KMS-11 (cell line): ENCODE measurements at regions not wholly inside any gene's neighbourhood (a gene's known extent, or its start where the extent isn't known, plus 50 kb on each side); places are given as distances from the start of the nearest gene placed in this dataset.

Experiments used
- H2AFZ ChIP-seq: fragments of 200-600 bp; sonication (generic); 2 replicates; pipeline ENCODE4 v1.6.1; 2016; ENCODE audit warnings: antibody characterized with exemption, mixed run types, low read depth
- H3K27ac ChIP-seq: fragments of 200-600 bp; sonication (generic); 2 replicates; pipeline ENCODE4 v1.6.1; 2016; ENCODE audit warnings: mild to moderate bottlenecking, mixed run types
- H3K27me3 ChIP-seq: fragments of 200-600 bp; sonication (generic); 2 replicates; pipeline ENCODE4 v1.6.1; 2017; ENCODE audit warnings: mild to moderate bottlenecking, low read depth, mixed run types, moderate library complexity; ENCODE audit not compliant: insufficient read depth
- H3K36me3 ChIP-seq: fragments of 200-600 bp; sonication (generic); 2 replicates; pipeline ENCODE4 v1.6.1; 2017; ENCODE audit warnings: mild to moderate bottlenecking, mixed run types; ENCODE audit not compliant: insufficient read depth
- H3K4me1 ChIP-seq: fragments of 200-600 bp; sonication (generic); 2 replicates; pipeline ENCODE4 v1.6.1; 2016; ENCODE audit warnings: mild to moderate bottlenecking, low read depth, mixed run types; ENCODE audit not compliant: poor library complexity, severe bottlenecking
- H3K4me2 ChIP-seq: fragments of 200-600 bp; sonication (generic); 2 replicates; pipeline ENCODE4 v1.7.0; 2016; ENCODE audit warnings: mild to moderate bottlenecking, mixed run types
- H3K4me3 ChIP-seq: fragments of 200-600 bp; sonication (generic); IDR thresholded peaks from 2 replicates; pipeline ENCODE4 v1.6.1; 2017; ENCODE audit warnings: low read depth, low read length, mixed read lengths; ENCODE audit not compliant: insufficient read depth
- H3K79me2 ChIP-seq: fragments of 200-600 bp; sonication (generic); 2 replicates; pipeline ENCODE4 v1.6.1; 2016; ENCODE audit warnings: low read depth, mixed run types; ENCODE audit not compliant: insufficient read depth
- H3K9ac ChIP-seq: fragments of 200-600 bp; sonication (generic); 2 replicates; pipeline ENCODE4 v1.6.1; 2016; ENCODE audit warnings: mild to moderate bottlenecking, mixed run types
- H4K20me1 ChIP-seq: fragments of 200-600 bp; sonication (generic); 2 replicates; pipeline ENCODE4 v1.6.1; 2016; ENCODE audit warnings: mild to moderate bottlenecking, mixed run types; ENCODE audit not compliant: insufficient read depth
- TF ChIP-seq, protein P1 (sequence below): fragments of 200-600 bp; sonication (generic); conservative IDR thresholded peaks from 2 replicates; pipeline ENCODE4 v1.6.1; 2017; ENCODE audit warnings: low read depth, mild to moderate bottlenecking, antibody characterized with exemption, low read length, moderate library complexity, mixed read lengths

DNA sequence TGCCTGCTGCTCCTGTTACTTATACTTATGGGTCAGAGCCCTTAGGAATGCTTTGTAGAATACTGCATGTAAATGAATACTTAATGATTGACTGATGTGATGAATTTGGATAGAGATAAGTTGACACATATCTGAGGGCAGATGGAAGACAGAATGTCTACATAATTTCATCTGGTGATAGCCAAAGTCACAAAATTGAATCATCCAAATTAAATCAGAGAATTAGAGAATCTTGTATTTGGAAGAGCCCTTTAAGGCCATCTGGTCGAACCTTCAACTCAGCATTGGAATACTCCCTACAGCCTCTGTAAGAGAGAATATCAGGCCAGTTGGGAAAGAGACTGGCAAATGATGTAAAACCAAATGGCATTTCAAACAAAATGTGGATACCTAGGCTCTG, 944.8 kb downstream of the RPA4 start:
- no peak overlapping the region for H3K4me3 ChIP-seq
- no peak overlapping the region for H3K9ac ChIP-seq
- H3K27me3 ChIP-seq: no peaks in the 10 kb centered on the region
- H3K79me2 ChIP-seq: no peaks in the 10 kb centered on the region
- no peak overlapping the region for H2AFZ ChIP-seq
- H3K27ac ChIP-seq: no peak overlapping the region
- H3K4me1 ChIP-seq: no peaks in the 10 kb centered on the region
- TF ChIP-seq, protein P1, sequence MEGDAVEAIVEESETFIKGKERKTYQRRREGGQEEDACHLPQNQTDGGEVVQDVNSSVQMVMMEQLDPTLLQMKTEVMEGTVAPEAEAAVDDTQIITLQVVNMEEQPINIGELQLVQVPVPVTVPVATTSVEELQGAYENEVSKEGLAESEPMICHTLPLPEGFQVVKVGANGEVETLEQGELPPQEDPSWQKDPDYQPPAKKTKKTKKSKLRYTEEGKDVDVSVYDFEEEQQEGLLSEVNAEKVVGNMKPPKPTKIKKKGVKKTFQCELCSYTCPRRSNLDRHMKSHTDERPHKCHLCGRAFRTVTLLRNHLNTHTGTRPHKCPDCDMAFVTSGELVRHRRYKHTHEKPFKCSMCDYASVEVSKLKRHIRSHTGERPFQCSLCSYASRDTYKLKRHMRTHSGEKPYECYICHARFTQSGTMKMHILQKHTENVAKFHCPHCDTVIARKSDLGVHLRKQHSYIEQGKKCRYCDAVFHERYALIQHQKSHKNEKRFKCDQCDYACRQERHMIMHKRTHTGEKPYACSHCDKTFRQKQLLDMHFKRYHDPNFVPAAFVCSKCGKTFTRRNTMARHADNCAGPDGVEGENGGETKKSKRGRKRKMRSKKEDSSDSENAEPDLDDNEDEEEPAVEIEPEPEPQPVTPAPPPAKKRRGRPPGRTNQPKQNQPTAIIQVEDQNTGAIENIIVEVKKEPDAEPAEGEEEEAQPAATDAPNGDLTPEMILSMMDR: no peak
- H3K4me2 ChIP-seq: no peak overlapping the region
- no peaks in the 10 kb centered on the region for H4K20me1 ChIP-seq
- no peaks in the 10 kb centered on the region for H3K36me3 ChIP-seq

DNA sequence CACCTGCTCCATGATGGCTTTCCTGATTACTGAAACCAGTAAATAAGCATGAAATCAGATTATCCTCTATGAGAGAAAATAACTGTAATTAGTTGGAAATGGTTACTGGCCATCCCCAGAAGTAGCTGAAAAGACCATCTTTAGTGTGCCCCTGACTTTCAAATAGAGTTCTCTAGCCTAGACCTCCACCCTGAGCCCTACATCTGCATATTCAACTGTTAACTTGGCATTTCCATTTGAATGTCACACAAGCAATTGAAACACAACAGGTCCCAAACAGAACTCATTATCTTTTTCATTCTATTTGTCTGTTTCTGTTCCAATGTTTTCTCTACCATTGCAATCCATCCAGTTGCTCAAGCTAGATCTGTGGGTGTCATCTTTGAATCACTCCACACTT, 952.3 kb downstream of the RPA4 start:
- Histone ChIP-seq H3K4me3 (no peak overlapping the region), H3K79me2 (no peaks in the 10 kb centered on the region), H3K4me1 (no peaks in the 10 kb centered on the region), H2AFZ (no peak overlapping the region), H3K36me3 (no peaks in the 10 kb centered on the region), H3K4me2 (no peak overlapping the region), H4K20me1 (no peaks in the 10 kb centered on the region), H3K9ac (no peak overlapping the region), H3K27ac (no peak overlapping the region), H3K27me3 (no peaks in the 10 kb centered on the region)
- TF ChIP-seq, protein P1: no peak

- Histone ChIP-seq H3K4me2 (no peak overlapping the region), H2AFZ (no peak overlapping the region), H3K4me3 (no peak overlapping the region), H3K36me3 (no peaks in the 10 kb centered on the region), H3K27ac (no peak overlapping the region), H3K27me3 (no peaks in the 10 kb centered on the region), H3K9ac (no peak overlapping the region), H3K79me2 (no peaks in the 10 kb centered on the region), H3K4me1 (no peaks in the 10 kb centered on the region), H4K20me1 (no peaks in the 10 kb centered on the region)
- TF ChIP-seq, protein P1: no peak
These were observed 958.0 kb downstream of the RPA4 start for GRCh38 chrX:97841544-97842179.

DNA sequence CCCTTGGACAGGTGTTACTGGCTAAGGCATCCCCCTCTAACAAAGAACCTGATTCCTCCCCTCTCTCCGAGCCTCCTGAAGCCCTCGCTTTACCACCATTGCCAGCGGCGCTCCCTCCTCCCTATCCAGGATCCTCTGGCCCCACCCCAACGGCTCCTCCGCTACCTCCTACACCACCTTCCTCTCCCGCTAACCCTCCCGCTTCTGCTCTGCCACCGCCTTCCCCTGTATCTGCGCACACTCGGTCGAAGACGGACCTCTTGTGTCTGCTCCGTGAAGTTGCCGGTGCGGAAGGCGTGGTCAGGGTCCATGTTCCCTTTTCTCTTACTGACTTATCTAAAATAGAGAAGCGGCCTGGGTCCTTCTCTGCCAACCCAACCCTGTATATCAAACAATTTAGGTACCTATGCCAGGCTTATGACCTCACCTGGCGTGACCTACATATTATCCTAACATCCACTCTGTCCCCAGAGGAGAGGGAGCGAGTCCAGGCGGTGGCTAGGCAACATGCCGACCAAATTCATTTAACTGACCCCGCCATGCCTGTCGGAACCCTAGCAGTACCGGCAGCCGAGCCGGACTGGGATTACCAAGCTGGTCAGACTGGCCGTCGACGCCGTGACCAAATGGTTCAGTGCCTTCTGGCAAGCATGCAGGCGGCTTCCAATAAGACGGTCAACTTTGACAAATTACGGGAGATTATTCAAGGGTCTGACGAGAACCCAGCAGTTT, 958.9 kb downstream of the RPA4 start:
- no peaks in the 10 kb centered on the region for H3K4me1 ChIP-seq
- no peaks in the 10 kb centered on the region for H3K27me3 ChIP-seq

More for the DNA sequence above, 958.9 kb downstream of the RPA4 start:
- no peak overlapping the region for H3K27ac ChIP-seq
- TF ChIP-seq, protein P1: no peak
- H3K79me2 ChIP-seq: no peaks in the 10 kb centered on the region
- H3K4me2 ChIP-seq: no peak overlapping the region
- no peaks in the 10 kb centered on the region for H3K36me3 ChIP-seq
- no peak overlapping the region for H3K9ac ChIP-seq
- no peaks in the 10 kb centered on the region for H4K20me1 ChIP-seq
- H2AFZ ChIP-seq: no peak overlapping the region
- no peak overlapping the region for H3K4me3 ChIP-seq
